ENCODE measurements at regions not wholly inside any gene's neighbourhood (a gene's known extent, or its start where the extent isn't known, plus 50 kb on each side); places are given as distances from the start of the nearest gene placed in this dataset.

DNA sequence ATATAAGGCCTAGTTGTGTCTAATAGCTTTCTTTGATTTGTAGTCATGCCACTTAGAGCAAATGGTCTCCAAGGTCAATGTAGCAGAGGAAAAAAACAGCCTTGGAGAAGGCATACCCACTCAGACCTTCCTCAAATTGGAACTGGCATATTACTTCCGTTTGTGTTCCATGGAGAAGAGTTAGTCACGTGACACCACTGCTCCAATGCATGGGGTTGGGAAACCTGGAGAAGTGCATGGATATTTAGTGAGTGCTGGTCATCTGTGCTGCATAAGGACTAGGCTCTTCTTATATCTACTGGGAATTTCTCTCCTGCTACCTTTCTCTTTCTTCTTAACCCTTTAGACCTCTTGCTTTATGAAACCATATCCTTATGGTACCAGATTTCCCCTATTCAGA is 167.8 kb downstream of the BACH1 start (continued):
- TF ChIP-seq, protein P1, sequence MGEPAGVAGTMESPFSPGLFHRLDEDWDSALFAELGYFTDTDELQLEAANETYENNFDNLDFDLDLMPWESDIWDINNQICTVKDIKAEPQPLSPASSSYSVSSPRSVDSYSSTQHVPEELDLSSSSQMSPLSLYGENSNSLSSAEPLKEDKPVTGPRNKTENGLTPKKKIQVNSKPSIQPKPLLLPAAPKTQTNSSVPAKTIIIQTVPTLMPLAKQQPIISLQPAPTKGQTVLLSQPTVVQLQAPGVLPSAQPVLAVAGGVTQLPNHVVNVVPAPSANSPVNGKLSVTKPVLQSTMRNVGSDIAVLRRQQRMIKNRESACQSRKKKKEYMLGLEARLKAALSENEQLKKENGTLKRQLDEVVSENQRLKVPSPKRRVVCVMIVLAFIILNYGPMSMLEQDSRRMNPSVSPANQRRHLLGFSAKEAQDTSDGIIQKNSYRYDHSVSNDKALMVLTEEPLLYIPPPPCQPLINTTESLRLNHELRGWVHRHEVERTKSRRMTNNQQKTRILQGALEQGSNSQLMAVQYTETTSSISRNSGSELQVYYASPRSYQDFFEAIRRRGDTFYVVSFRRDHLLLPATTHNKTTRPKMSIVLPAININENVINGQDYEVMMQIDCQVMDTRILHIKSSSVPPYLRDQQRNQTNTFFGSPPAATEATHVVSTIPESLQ (CRISPR knock-in tag; IDR thresholded peaks at IDR 0.05): no peak
- TF ChIP-seq, protein P2, sequence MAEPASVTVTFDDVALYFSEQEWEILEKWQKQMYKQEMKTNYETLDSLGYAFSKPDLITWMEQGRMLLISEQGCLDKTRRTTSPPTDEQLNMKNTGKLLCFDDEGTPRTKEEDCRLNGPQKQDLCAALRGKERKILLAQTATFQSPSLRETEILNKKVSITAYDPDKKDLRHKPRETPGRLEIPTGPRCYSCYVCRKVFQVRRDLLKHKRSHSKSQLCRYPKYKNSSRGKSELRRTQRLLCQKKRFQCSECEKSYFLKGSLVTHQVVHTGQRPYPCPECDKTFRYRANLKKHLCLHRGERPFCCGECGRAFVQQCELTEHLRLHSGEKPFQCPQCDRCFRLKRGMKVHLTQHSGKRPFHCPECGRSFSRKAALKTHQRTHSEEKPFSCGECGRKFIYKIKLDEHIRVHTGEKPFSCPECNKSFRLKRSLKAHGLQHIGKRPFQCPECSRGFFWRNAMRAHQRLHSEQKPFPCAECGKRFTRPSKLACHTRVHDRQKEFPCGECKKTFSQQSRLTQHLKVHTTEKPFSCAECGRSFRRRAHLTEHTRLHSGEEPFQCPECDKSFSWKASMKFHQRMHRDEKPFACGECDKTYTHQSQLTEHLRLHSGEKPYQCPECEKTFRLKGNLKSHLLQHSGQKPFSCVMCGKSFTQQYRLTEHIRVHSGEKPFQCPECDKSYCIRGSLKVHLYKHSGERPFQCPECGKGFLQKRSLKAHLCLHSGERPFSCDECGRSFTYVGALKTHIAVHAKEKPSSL (CRISPR knock-in tag; conservative IDR thresholded peaks at IDR 0.05): no peak
- no peak for TF ChIP-seq ETV6 (CRISPR knock-in tag; IDR thresholded peaks at IDR 0.05)
- no peak for TF ChIP-seq IRF2 (CRISPR knock-in tag; IDR thresholded peaks at IDR 0.05; ENCODE audit: borderline replicate concordance, low read depth)

GRCh38 chr21:29470397-29470796 is 171.7 kb downstream of the BACH1 start:
- Mint-ChIP-seq H3K9me3 (no peaks in the 10 kb centered on the region), H3K27me3 (ENCODE audit: low read depth) (no peaks in the 10 kb centered on the region), H3K27ac (no peak overlapping the region), H3K4me1 (no peaks in the 10 kb centered on the region), H3K36me3 (no peaks in the 10 kb centered on the region), H3K4me3 (no peak overlapping the region)
- ATAC-seq (no peak), DNase-seq (ENCODE audit: low spot score) (no peak)
- CTCF ChIA-PET: no interaction called here
- POLR2A ChIA-PET: no interaction called here
- TF ChIP-seq AFF4 (CRISPR knock-in tag; IDR thresholded peaks at IDR 0.05; ENCODE audit: borderline replicate concordance) (no peak), ZNF423 (CRISPR knock-in tag; IDR thresholded peaks at IDR 0.05) (no peak), FOXJ3 (CRISPR knock-in tag; IDR thresholded peaks at IDR 0.05; ENCODE audit: borderline replicate concordance) (no peak), TP53 (CRISPR knock-in tag; IDR thresholded peaks at IDR 0.05) (no peak), JUN (CRISPR knock-in tag; IDR thresholded peaks at IDR 0.05) (no peak)
- TF ChIP-seq, protein P3, sequence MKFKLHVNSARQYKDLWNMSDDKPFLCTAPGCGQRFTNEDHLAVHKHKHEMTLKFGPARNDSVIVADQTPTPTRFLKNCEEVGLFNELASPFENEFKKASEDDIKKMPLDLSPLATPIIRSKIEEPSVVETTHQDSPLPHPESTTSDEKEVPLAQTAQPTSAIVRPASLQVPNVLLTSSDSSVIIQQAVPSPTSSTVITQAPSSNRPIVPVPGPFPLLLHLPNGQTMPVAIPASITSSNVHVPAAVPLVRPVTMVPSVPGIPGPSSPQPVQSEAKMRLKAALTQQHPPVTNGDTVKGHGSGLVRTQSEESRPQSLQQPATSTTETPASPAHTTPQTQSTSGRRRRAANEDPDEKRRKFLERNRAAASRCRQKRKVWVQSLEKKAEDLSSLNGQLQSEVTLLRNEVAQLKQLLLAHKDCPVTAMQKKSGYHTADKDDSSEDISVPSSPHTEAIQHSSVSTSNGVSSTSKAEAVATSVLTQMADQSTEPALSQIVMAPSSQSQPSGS (CRISPR knock-in tag; IDR thresholded peaks at IDR 0.05; ENCODE audit: borderline replicate concordance, low read depth): no peak
- TF ChIP-seq, protein P4, sequence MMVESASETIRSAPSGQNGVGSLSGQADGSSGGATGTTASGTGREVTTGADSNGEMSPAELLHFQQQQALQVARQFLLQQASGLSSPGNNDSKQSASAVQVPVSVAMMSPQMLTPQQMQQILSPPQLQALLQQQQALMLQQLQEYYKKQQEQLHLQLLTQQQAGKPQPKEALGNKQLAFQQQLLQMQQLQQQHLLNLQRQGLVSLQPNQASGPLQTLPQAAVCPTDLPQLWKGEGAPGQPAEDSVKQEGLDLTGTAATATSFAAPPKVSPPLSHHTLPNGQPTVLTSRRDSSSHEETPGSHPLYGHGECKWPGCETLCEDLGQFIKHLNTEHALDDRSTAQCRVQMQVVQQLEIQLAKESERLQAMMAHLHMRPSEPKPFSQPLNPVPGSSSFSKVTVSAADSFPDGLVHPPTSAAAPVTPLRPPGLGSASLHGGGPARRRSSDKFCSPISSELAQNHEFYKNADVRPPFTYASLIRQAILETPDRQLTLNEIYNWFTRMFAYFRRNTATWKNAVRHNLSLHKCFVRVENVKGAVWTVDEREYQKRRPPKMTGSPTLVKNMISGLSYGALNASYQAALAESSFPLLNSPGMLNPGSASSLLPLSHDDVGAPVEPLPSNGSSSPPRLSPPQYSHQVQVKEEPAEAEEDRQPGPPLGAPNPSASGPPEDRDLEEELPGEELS (CRISPR knock-in tag; IDR thresholded peaks at IDR 0.05): no peak
- TF ChIP-seq, protein P5, sequence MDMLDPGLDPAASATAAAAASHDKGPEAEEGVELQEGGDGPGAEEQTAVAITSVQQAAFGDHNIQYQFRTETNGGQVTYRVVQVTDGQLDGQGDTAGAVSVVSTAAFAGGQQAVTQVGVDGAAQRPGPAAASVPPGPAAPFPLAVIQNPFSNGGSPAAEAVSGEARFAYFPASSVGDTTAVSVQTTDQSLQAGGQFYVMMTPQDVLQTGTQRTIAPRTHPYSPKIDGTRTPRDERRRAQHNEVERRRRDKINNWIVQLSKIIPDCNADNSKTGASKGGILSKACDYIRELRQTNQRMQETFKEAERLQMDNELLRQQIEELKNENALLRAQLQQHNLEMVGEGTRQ (CRISPR knock-in tag; IDR thresholded peaks at IDR 0.05): no peak

All from WTC11 (cell line).